ENCODE measurements at regions not wholly inside any gene's neighbourhood (a gene's known extent, or its start where the extent isn't known, plus 50 kb on each side); places are given as distances from the start of the nearest gene placed in this dataset.
"Not testable (repeated sequence)": the region's sequence is repeated elsewhere in the genome, so short reads cannot be mapped to it uniquely, and the experiment has no call there.

DNA sequence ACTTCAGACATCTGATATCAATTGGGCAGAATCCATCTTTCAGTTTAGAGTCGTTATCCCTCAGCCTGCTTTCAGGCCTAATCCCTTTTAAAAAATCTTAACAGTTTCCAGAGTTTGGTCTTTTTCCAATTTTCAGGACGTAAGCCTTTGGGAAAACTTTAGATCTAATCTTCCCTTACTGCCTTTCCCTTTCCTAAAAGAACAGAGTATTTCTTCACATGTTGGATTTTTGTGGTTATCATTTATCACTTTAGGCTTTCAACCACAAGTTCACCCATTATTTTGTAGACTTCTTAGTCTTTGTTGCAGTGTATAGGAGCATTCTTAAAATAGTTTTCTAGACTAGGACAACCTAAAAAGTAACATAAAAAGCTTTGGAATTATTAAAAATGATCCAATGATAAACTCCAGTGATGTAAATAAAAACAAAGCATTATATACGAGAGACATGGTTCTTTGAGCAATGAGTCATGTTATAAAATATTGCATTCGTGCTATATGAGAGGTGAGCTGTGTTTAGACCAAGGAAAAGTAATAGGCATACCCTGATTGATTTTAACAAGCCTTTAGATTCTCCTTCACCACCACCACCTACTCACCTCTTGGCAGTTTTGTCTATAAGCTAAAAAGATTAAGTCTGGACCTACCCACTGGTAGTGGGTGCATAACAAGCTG, 90.4 kb upstream of the MCHR2 start:
- no peak for DNase-seq

DNA sequence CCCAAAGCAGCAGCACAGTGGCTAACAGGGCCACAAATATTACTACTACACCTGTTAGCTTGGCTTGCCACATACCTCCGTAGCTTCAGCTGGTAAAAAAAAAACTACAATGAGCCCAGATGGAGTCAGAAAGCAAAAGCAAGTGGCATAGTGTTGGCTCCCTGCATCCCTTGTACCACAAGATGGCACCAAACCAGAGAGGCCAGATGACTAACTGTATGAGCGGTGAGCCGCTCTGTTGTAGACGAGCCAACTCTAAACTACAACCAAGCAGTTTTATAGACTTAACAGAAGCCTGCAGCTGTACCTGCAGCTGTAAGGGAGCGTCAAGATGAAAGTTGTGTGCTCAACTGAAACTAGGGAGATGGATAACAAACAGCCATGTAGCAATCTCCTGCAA, 84.5 kb upstream of the MCHR2 start:
- DNase-seq: no peak

DNA sequence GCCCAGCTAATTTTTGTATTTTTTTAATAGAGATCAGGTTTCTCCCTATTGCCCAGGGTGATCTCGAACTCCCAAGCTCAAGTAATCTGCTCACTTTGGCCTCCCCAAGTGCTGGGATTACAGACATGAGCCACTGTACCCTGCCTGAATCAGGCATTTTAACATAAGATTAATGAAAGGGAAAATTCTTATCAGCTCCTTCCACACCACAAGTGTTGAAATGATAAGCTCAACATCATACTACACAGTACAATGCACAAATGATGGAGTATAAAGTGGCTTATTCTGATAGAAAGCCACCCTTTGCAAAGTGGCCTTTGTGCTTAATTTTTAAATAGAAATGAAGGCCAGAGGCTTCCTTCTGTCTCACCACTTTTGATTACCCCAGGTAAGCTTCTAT, 71.3 kb upstream of the MCHR2 start:
- no peak for DNase-seq

DNA sequence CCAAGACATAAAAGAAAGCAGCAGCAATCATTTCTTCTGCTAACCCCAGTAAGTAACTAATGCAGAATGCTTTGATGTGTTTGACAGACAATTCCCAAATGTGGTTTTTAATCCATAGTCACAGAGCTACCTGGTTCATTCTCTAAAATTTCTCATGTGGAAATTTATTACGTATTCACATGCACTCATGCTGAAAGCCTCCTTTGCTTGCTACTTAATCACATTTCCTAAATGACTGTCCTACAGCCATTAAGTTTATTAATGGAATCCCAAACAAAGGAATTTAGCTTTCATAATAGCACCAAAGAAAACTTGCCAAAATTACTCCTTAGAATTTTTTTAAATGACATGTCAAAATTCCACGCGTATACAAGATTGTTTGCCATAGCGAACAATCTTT, 68.6 kb upstream of the MCHR2 start:
- DNase-seq: no peak

DNA sequence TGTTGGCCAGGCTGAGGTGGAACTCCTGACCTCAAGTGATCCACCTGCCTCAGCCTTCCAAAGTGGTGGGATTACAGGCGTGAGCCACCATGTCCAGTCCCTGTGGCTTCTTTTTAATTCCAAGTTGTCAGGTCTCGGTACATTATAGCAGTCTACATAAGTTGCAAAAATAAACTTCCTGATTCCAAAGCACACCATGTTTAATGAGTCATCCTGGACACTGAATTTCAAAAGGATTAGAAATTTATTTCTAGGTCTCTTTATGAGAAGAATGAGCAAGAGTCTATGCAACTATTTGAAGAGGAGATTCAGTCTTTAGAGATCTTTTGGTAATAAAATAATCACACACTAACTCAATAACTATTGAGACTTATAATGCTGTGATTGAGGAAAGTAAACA, 63.9 kb upstream of the MCHR2 start:
- DNase-seq: no peak

DNA sequence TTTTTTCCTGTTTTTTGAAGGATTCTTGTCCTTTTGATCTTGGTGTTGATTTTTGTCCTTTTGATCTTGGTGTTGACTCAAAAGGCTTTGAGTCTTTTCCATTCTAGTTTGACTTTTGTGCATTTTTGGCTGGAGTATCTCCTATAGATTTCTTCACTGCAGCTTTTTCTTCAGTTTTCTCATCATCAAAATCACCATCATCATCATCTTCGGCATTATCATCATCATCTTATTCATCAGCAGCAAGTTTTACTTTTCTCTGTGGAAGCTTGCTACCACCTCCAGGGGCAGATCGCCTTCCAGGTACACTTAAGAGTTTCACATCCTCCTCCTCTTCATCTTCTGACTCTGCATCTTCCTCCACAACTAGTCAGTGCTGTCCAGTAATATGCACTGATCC, 56.5 kb upstream of the MCHR2 start:
- DNase-seq: no peak

DNA sequence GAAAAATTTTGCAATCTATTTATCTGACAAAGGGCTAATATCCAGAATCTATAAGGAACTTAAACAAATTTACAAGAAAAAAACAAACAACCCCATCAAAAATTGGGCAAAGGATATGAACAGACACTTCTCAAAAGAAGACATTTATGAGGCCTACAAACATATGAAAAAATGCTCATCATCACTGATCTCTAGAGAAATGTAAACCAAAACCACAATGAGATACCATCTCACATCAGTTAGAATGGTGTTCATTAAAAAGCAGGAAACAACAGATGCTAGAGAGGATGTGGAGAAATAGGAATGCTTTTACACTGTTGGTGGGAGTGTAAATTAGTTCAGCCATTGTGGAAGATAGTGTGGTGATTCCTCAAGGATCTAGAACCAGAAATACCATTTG, 49.9 kb upstream of the MCHR2 start:
- not testable (repeated sequence) for DNase-seq

Measured in activated effector memory CD4-positive, alpha-beta T cell treated with anti-CD3 and anti-CD28 coated beads, Interleukin-2, amount 50 U/mL, for 16 hours (primary cell).